Cardiac fibroblast (primary cell): ENCODE measurements at regions not wholly inside any gene's neighbourhood (a gene's known extent, or its start where the extent isn't known, plus 50 kb on each side); places are given as distances from the start of the nearest gene placed in this dataset.

Experiments used
- DNase-seq, 2 donors: peaks; one replicate each; pipeline versions ENCODE4 v3.0.0 to v3.0.0-alpha.2; 2010; ENCODE audit warnings: low read depth in 2 of 2
- H3K4me3 ChIP-seq, 2 donors: replicated peaks in 1 of 2; 1 replicate in 1 of 2; 2 replicates in 1 of 2; pipeline ENCODE4 v1.5.1; 2011; ENCODE audit warnings: low read depth in 2 of 2, low read length in 2 of 2, mild to moderate bottlenecking in 2 of 2, moderate library complexity in 1 of 2
- TF ChIP-seq, protein P1 (sequence below): IDR thresholded peaks from one replicate; pipeline ENCODE4 v1.5.1; 2011; ENCODE audit warnings: low read depth, mild to moderate bottlenecking, low read length, inconsistent platforms

DNA sequence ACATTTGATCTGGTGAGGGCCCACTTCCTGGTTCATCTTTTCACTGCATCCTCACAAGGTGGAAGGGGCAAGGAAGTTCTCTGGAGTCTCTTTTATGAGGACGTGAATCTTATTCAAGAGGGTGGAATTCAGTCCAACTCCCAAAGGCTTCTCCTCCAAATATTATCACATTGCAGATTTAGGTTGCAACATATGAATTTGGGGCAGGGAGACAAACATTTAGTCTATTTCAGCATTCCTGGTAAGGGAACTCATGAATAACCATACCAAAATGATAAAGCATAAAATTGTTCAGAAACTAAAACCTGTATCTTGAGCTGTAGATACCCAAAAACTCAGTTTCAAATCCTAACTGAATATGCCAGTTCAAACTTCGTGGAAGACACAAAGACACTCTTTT lies 246.8 kb downstream of the QDPR start:
- DNase-seq = peak in 1 of 2 donors; percentile 15
- TF ChIP-seq, protein P1, sequence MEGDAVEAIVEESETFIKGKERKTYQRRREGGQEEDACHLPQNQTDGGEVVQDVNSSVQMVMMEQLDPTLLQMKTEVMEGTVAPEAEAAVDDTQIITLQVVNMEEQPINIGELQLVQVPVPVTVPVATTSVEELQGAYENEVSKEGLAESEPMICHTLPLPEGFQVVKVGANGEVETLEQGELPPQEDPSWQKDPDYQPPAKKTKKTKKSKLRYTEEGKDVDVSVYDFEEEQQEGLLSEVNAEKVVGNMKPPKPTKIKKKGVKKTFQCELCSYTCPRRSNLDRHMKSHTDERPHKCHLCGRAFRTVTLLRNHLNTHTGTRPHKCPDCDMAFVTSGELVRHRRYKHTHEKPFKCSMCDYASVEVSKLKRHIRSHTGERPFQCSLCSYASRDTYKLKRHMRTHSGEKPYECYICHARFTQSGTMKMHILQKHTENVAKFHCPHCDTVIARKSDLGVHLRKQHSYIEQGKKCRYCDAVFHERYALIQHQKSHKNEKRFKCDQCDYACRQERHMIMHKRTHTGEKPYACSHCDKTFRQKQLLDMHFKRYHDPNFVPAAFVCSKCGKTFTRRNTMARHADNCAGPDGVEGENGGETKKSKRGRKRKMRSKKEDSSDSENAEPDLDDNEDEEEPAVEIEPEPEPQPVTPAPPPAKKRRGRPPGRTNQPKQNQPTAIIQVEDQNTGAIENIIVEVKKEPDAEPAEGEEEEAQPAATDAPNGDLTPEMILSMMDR = no peak
- H3K4me3 ChIP-seq = no peak overlapping the region

DNA sequence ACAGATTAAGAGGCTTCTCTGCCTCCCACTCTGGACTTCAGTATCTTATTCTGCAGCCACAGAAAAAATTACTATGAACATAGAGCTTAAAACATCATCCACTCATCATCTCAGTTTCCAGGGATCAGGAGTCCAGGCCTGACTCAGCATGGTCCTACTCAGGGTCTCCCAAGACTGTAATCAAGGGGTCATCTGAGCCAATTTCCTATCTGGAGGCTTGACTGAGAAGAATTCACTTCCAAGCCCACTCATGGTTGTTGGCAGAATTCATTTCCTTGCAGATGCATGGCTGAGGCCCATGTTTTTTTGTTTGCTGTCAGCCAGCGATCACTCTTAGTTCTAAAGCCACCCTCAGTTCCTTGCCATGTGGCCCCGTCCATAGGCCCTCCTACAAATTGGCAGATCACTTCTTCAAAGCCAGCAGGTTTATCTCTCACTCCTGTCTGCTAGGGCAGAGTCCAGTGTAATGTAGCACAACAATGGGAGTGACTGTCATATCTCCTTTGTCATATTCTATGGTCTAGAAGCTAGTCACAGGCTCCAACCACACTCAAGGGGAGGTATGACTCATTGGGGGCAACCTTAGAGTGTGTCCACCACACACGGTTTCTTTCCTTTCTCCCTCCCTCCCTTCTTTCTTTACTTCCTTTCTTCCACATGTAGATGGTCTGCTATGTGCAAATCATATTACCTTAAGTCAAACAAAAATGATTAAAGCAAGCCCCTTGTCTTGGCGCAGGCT lies 251.6 kb downstream of the QDPR start:
- H3K4me3 ChIP-seq = no peak overlapping the region
- TF ChIP-seq, protein P1 = no peak
- DNase-seq = no peak

DNA sequence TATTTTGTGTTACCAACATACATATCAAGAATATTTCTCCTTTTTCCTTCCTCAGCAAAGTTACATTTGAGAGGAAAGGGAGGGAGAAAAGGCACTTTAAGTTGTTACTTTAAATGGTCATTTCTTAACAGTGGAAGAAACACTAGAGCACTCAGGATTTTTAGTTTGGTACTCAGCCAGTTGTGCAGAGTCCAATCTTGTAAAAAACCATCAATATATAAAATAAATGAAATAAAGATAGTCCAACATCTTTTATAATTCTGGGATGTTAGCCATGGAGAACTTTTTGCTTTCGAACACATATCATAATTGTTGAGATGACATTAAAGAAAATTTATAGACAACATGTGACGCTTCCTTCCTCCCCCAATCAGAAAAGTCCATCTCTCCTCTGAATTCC lies 253.8 kb downstream of the QDPR start:
- TF ChIP-seq, protein P1 = no peak
- no peak overlapping the region for H3K4me3 ChIP-seq
- DNase-seq = no peak

DNA sequence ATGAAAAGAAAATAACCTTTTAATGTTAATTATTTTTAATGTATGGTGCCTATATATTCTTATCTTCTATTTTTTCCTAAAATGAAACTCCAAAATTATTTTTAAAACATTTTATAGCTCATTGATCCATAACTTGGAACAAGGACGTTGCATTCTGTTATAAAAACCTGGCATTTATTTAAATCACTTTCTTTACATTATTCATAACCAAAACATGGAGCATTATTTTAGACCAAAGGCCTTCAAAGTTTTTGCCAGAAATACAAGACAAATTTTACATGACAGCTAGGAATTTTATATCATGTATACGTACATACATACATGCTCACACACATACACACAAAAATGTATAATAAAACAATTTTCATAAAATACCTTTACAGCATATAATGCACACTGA lies 259.8 kb downstream of the QDPR start:
- no peak for DNase-seq
- H3K4me3 ChIP-seq = no peak overlapping the region
- TF ChIP-seq, protein P1 = no peak

DNA sequence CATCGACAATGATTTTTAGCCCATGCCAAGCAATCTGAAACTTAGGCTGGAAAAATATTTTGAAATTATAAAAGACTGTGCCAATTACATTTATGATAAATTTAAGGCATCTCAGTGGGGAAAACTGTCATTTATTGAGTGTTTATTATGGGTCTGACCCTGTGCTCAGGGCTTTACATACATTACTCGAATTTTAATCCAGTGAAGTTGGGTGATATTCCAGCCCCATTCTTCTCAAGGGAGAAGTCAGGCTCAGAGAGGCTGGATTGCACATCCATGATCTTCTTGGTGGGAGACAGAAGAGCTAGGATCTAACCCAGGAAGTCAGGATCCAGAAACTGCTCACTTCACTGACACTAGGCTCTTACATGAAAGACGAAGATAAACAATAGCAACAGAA lies 260.8 kb downstream of the QDPR start:
- DNase-seq = no peak
- no peak overlapping the region for H3K4me3 ChIP-seq
- TF ChIP-seq, protein P1 = no peak

DNA sequence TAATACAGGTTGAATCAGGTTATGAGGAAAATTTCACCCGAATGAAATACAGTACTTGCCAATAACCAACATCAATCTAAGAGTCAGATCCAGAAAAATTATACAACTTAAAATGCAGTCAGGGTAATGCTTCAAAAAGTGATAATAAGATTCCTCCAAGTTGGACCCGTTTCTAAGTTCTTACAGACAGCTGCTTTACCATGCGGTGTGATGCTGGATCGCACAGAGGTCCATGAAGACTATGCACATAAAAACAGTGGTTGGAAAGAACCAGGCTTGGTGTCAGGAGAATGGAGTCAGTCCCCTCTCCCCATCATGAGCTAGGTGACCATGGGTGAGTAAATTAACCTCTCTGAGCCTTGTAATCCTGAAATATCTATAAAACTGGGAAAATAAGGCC lies 261.3 kb downstream of the QDPR start:
- DNase-seq = no peak
- no peak overlapping the region for H3K4me3 ChIP-seq
- TF ChIP-seq, protein P1 = no peak

DNA sequence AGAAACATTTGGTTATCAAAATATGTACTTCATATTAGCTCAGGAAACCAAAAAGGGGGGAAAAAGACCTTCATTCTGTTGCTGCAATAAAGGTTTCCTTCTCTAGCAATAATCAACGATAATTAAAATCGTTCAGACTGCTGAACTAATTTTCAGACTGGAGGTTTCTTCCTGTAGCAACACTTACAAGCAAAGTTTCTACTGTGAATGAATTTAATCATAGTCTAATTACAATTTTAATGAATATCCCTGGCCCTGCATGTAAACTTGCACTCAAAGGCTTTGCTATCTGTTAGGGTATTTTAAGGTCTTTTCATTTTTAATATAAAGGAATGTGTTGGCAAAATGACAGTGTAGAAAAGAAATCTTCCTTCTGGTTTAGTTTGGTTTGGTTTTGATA lies 265.2 kb downstream of the QDPR start:
- TF ChIP-seq, protein P1 = no peak
- no peak overlapping the region for H3K4me3 ChIP-seq
- no peak for DNase-seq
